Stomach (tissue), 8 donors: ENCODE measurements at regions not wholly inside any gene's neighbourhood (a gene's known extent, or its start where the extent isn't known, plus 50 kb on each side); places are given as distances from the start of the nearest gene placed in this dataset.
A peak's percentile ranks its signal among the peaks of the same experiment; 100 is the strongest.

Experiments
- DNase-seq, 2 donors: peaks; one replicate each; pipeline versions ENCODE4 v3.0.0 to v3.0.0-alpha.2; 2013 to 2019
- H3K27ac ChIP-seq, 5 donors: fragments of 200-600 bp in 4 of 5; sonication (generic) in 4 of 5; one replicate each; pipeline ENCODE4 v1.5.1; 2013 to 2019; ENCODE audit warnings: mild to moderate bottlenecking in 1 of 5, moderate library complexity in 1 of 5
- H3K27me3 ChIP-seq, 3 donors: fragments of 200-600 bp; sonication (generic); one replicate each; pipeline ENCODE4 v1.5.1; 2017 to 2019; ENCODE audit warnings: mixed run types in 1 of 3
- H3K36me3 ChIP-seq, 4 donors: fragments of 200-600 bp; sonication (generic); 1 replicate in 3 of 4; 2 replicates in 1 of 4; pipeline ENCODE4 v1.5.1; 2016 to 2019
- H3K4me1 ChIP-seq, 4 donors: fragments of 200-600 bp; sonication (generic); one replicate each; pipeline ENCODE4 v1.5.1; 2016 to 2019
- H3K4me3 ChIP-seq, 4 donors: fragments of 200-600 bp; sonication (generic) in 3 of 4; one replicate each; pipeline ENCODE4 v1.5.1; 2016 to 2019; ENCODE audit warnings: mild to moderate bottlenecking in 1 of 4
- H3K9me3 ChIP-seq, 4 donors: fragments of 200-600 bp; sonication (generic); one replicate each; pipeline ENCODE4 v1.5.1; 2016 to 2019
- CTCF ChIP-seq, 7 experiments: fragments of 450-650 bp in 4 of 7; fragments of 200-600 bp in 3 of 7; sonication (generic) in 3 of 7; IDR thresholded peaks; one replicate each; pipeline ENCODE4 v1.5.1; 2016 to 2019; ENCODE audit warnings: antibody characterized with exemption in 7 of 7, control low read depth in 2 of 7, mild to moderate bottlenecking in 1 of 7
- EP300 ChIP-seq: sonication (generic); formaldehyde crosslinking; IDR thresholded peaks from one replicate; pipeline ENCODE4 v1.6.1; 2017; ENCODE audit warnings: antibody characterized with exemption
- POLR2A ChIP-seq, 4 donors: fragments of 450-650 bp; IDR thresholded peaks; one replicate each; pipeline ENCODE4 v1.6.1; 2016; ENCODE audit warnings: antibody characterized with exemption in 4 of 4, control low read depth in 2 of 4, mild to moderate bottlenecking in 1 of 4, moderate library complexity in 1 of 4
- POLR2AphosphoS5 ChIP-seq, 3 donors: sonication (generic); formaldehyde crosslinking; IDR thresholded peaks; one replicate each; pipeline ENCODE4 v1.6.1; 2016; ENCODE audit warnings: antibody characterized with exemption in 3 of 3
- WGBS, 5 donors: extraction: QIAGEN DNeasy Blood & Tissue Kit in 3 of 5; methylation state at CpG; one replicate each; pipeline versions ENCODE4 v1.1.5 to v1.1.7; 2013 to 2018; 5-methylcytosine and 5-hydroxymethylcytosine counted together
- intact Hi-C: fragments of 100-400 bp; cut with DNase I; formaldehyde crosslinking; loops from one replicate; pipeline ENCODE4 v1.15.1; 2023; ENCODE audit warnings: low total_unique reads
- donor health status: healthy with polysubstance abuse.
- donor health status: Bipolar disorder and iron deficiency.
- donor health status: healthy.

- Histone ChIP-seq H3K27ac (no peak overlapping the region), H3K9me3 (no peaks in the 10 kb centered on the region), H3K4me1 (no peaks in the 10 kb centered on the region), H3K27me3 (no peaks in the 10 kb centered on the region), H3K4me3 (no peak overlapping the region), H3K36me3 (no peaks in the 10 kb centered on the region)
- DNase-seq = no peak
- WGBS, 5 donors = 90 to 98% (median 96%) methylated on average over 1 of the region's 1 CpG
- TF ChIP-seq CTCF (IDR thresholded peaks at IDR 0.05) = no peak
- no peak for TF ChIP-seq POLR2A (IDR thresholded peaks at IDR 0.05)
- TF ChIP-seq EP300 = no peak
- TF ChIP-seq POLR2AphosphoS5 (IDR thresholded peaks at IDR 0.05) = no peak
- intact Hi-C loops = no loop called here
Measured at GRCh38 chr12:88973998-88974397, 378.3 kb downstream of the DUSP6 start.

GRCh38 chr12:88970740-88971139 lies 381.6 kb downstream of the DUSP6 start:
- no peak overlapping the region for H3K4me3 ChIP-seq
- no peak for DNase-seq
- H3K27ac ChIP-seq = no peak overlapping the region
- 0 to 52% (median 12%) methylated on average over 1 of the region's 1 CpG for WGBS, 5 donors
- intact Hi-C loops = no loop called here
- no peak for TF ChIP-seq CTCF (IDR thresholded peaks at IDR 0.05)
- no peaks in the 10 kb centered on the region for H3K27me3 ChIP-seq
- no peaks in the 10 kb centered on the region for H3K9me3 ChIP-seq
- H3K4me1 ChIP-seq = no peaks in the 10 kb centered on the region
- no peaks in the 10 kb centered on the region for H3K36me3 ChIP-seq

- Histone ChIP-seq H3K9me3 (no peaks in the 10 kb centered on the region), H3K4me1 (no peaks in the 10 kb centered on the region), H3K27ac (no peak overlapping the region), H3K4me3 (no peak overlapping the region), H3K36me3 (no peaks in the 10 kb centered on the region), H3K27me3 (no peaks in the 10 kb centered on the region)
- 95 to 99% (median 97%) methylated on average over 5 of the region's 5 CpGs for WGBS, 5 donors
- DNase-seq = no peak
- no peak for TF ChIP-seq POLR2AphosphoS5 (IDR thresholded peaks at IDR 0.05)
- no peak for TF ChIP-seq EP300
- TF ChIP-seq POLR2A (IDR thresholded peaks at IDR 0.05) = no peak
- no peak for TF ChIP-seq CTCF (IDR thresholded peaks at IDR 0.05)
- intact Hi-C loops = no loop called here
Measured at GRCh38 chr12:88969127-88969526, 383.2 kb downstream of the DUSP6 start.

GRCh38 chr12:88960213-88960878 lies 380.1 kb upstream of the KITLG start:
- no peak overlapping the region for H3K4me3 ChIP-seq
- intact Hi-C loops = no loop called here
- 83 to 95% (median 92%) methylated on average over 2 of the region's 2 CpGs for WGBS, 5 donors
- no peak for TF ChIP-seq POLR2AphosphoS5 (IDR thresholded peaks at IDR 0.05)
- H3K36me3 ChIP-seq = no peaks in the 10 kb centered on the region
- H3K4me1 ChIP-seq = peaks cover 0 to 12% (median 2%) of the 10 kb centered on the region in 4 donors
- no peaks in the 10 kb centered on the region for H3K9me3 ChIP-seq
- H3K27me3 ChIP-seq = no peaks in the 10 kb centered on the region
- peak in 1 of 2 donors; percentile 22 for DNase-seq
- H3K27ac ChIP-seq = no peak overlapping the region

GRCh38 chr12:88958946-88959345 lies 378.7 kb upstream of the KITLG start:
- Histone ChIP-seq H3K4me3 (no peak overlapping the region), H3K27ac (no peak overlapping the region), H3K27me3 (no peaks in the 10 kb centered on the region), H3K36me3 (no peaks in the 10 kb centered on the region), H3K9me3 (no peaks in the 10 kb centered on the region), H3K4me1 (peaks cover 0 to 17% (median 2%) of the 10 kb centered on the region in 4 donors)
- DNase-seq = no peak
- intact Hi-C loops = no loop called here
- TF ChIP-seq EP300 = no peak
- TF ChIP-seq POLR2A (IDR thresholded peaks at IDR 0.05) = no peak
- TF ChIP-seq CTCF (IDR thresholded peaks at IDR 0.05) = no peak
- TF ChIP-seq POLR2AphosphoS5 (IDR thresholded peaks at IDR 0.05) = no peak
